ENCODE measurements at regions not wholly inside any gene's neighbourhood (a gene's known extent, or its start where the extent isn't known, plus 50 kb on each side); places are given as distances from the start of the nearest gene placed in this dataset.

GRCh38 chr6:113564371-113565171, 292.6 kb upstream of the MARCKS start:
- TF ChIP-seq CTCF (IDR thresholded peaks at IDR 0.05; ENCODE audit: control extremely low read depth, extremely low read depth, low read depth, missing control alignments): no peak
- no peak for DNase-seq (ENCODE audit: extremely low spot score)
- CTCF ChIA-PET: no interaction called here
- POLR2A ChIA-PET: interaction anchor here (0.6 kb wide), 1 partner anchor 293 kb away, joined by 6 read pairs; no protein-coding TSS in a partner anchor

- DNase-seq (ENCODE audit: extremely low spot score): no peak
- ChIA-PET POLR2A (no interaction called here), CTCF (no interaction called here)
- TF ChIP-seq CTCF (IDR thresholded peaks at IDR 0.05; ENCODE audit: control extremely low read depth, extremely low read depth, low read depth, missing control alignments): no peak
Measured at GRCh38 chr6:113565306-113565705, 291.8 kb upstream of the MARCKS start.

- POLR2A ChIA-PET: interaction anchor here (0.6 kb wide), 1 partner anchor 109 kb away, joined by 3 read pairs; no protein-coding TSS in a partner anchor
- CTCF ChIA-PET: interaction anchor here (1.0 to 1.4 kb wide), 3 partner anchors 9 to 309 kb away, joined by 3 read pairs; no protein-coding TSS in a partner anchor
- no peak for DNase-seq (ENCODE audit: extremely low spot score)
- TF ChIP-seq CTCF (IDR thresholded peaks at IDR 0.05; ENCODE audit: control extremely low read depth, extremely low read depth, low read depth, missing control alignments): no peak
Measured at GRCh38 chr6:113570161-113570560, 287.0 kb upstream of the MARCKS start.

GRCh38 chr6:113570641-113571040, 286.5 kb upstream of the MARCKS start:
- no peak for TF ChIP-seq CTCF (IDR thresholded peaks at IDR 0.05; ENCODE audit: control extremely low read depth, extremely low read depth, low read depth, missing control alignments)
- CTCF ChIA-PET: interaction anchor here (1.0 to 1.4 kb wide), 3 partner anchors 9 to 309 kb away, joined by 3 read pairs; no protein-coding TSS in a partner anchor
- DNase-seq (ENCODE audit: extremely low spot score): no peak
- POLR2A ChIA-PET: no interaction called here

GRCh38 chr6:113574147-113574546, 283.0 kb upstream of the MARCKS start:
- DNase-seq (ENCODE audit: extremely low spot score): no peak
- ChIA-PET POLR2A (no interaction called here), CTCF (interaction anchor here (0.9 kb wide), 1 partner anchor 33 kb away, joined by 3 read pairs; no protein-coding TSS in a partner anchor)
- TF ChIP-seq CTCF (IDR thresholded peaks at IDR 0.05; ENCODE audit: control extremely low read depth, extremely low read depth, low read depth, missing control alignments): no peak

- ChIA-PET CTCF (no interaction called here), POLR2A (no interaction called here)
- no peak for DNase-seq (ENCODE audit: extremely low spot score)
- TF ChIP-seq CTCF (IDR thresholded peaks at IDR 0.05; ENCODE audit: control extremely low read depth, extremely low read depth, low read depth, missing control alignments): no peak
Measured at GRCh38 chr6:113576310-113576709, 280.8 kb upstream of the MARCKS start.

All from GM10248 (cell line).